DOHH2 (cell line): ENCODE measurements at regions not wholly inside any gene's neighbourhood (a gene's known extent, or its start where the extent isn't known, plus 50 kb on each side); places are given as distances from the start of the nearest gene placed in this dataset.

Experiments used
- H3F3A ChIP-seq: fragments of 200-600 bp; sonication (generic), shearing (Covaris generic); 2 replicates; pipeline ENCODE4 v1.6.0; 2016; ENCODE audit warnings: antibody characterized with exemption, mild to moderate bottlenecking; ENCODE audit not compliant: control insufficient read depth, insufficient read depth
- H3K27ac ChIP-seq: fragments of 200-600 bp; sonication (generic); 2 replicates; pipeline ENCODE4 v1.5.1; 2014; ENCODE audit warnings: low read depth, mild to moderate bottlenecking, low read length, moderate library complexity
- H3K27me3 ChIP-seq: fragments of 200-600 bp; sonication (generic); 2 replicates; pipeline ENCODE4 v1.6.1; 2014; ENCODE audit warnings: mild to moderate bottlenecking, low read length, mixed read lengths; ENCODE audit not compliant: control insufficient read depth
- H3K36me3 ChIP-seq: fragments of 200-600 bp; sonication (generic); 2 replicates; pipeline ENCODE4 v1.6.1; 2014; ENCODE audit warnings: mild to moderate bottlenecking, low read length, moderate library complexity, mixed read lengths; ENCODE audit not compliant: control insufficient read depth
- H3K4me1 ChIP-seq: fragments of 200-600 bp; sonication (generic); 2 replicates; pipeline ENCODE4 v1.6.1; 2014; ENCODE audit warnings: mild to moderate bottlenecking, low read length, mixed read lengths; ENCODE audit not compliant: control insufficient read depth
- H3K4me2 ChIP-seq: fragments of 200-600 bp; sonication (generic); 2 replicates; pipeline ENCODE4 v1.6.0; 2014; ENCODE audit warnings: mild to moderate bottlenecking, low read length, moderate library complexity
- H3K4me3 ChIP-seq: fragments of 200-600 bp; sonication (generic); 2 replicates; pipeline ENCODE4 v1.5.1; 2014; ENCODE audit warnings: mild to moderate bottlenecking, low read length, mixed read lengths
- H3K79me2 ChIP-seq: fragments of 200-600 bp; sonication (generic); 2 replicates; pipeline ENCODE4 v1.6.1; 2014; ENCODE audit warnings: mild to moderate bottlenecking, low read length, mixed read lengths; ENCODE audit not compliant: control insufficient read depth
- H3K9me2 ChIP-seq: fragments of 200-600 bp; sonication (generic); replicated peaks from 2 replicates; pipeline ENCODE4 v1.6.1; 2014; ENCODE audit warnings: mild to moderate bottlenecking, low read length, mixed read lengths; ENCODE audit not compliant: control insufficient read depth
- H3K9me3 ChIP-seq: fragments of 200-600 bp; sonication (generic); 2 replicates; pipeline ENCODE4 v1.6.1; 2014; ENCODE audit warnings: antibody characterized with exemption, low read length, mixed read lengths; ENCODE audit not compliant: control insufficient read depth, insufficient read depth
- H4K20me1 ChIP-seq: fragments of 200-600 bp; sonication (generic); 2 replicates; pipeline ENCODE4 v1.6.0; 2014; ENCODE audit warnings: low read depth, mild to moderate bottlenecking, antibody characterized with exemption, low read length, moderate library complexity; ENCODE audit not compliant: control insufficient read depth, insufficient read depth
- CTCF ChIP-seq: fragments of 200-600 bp; sonication (generic); IDR thresholded peaks from one replicate; pipeline ENCODE4 v1.5.1; 2014; ENCODE audit warnings: antibody characterized with exemption, mild to moderate bottlenecking, low read depth, low read length; ENCODE audit not compliant: poor library complexity, severe bottlenecking
- EZH2phosphoT487 ChIP-seq: fragments of 200-600 bp; sonication (generic); IDR thresholded peaks from 2 replicates; pipeline ENCODE4 v1.6.1; 2017; ENCODE audit warnings: borderline replicate concordance, mild to moderate bottlenecking, antibody characterized with exemption, low read length, moderate library complexity, mixed read lengths

- no peaks in the 10 kb centered on the region for H4K20me1 ChIP-seq
- no peak overlapping the region for H3K27ac ChIP-seq
- no peaks in the 10 kb centered on the region for H3K27me3 ChIP-seq
- no peaks in the 10 kb centered on the region for H3K4me1 ChIP-seq
- no peak overlapping the region for H3K4me3 ChIP-seq
- no peak overlapping the region for H3K4me2 ChIP-seq
- no peaks in the 10 kb centered on the region for H3K36me3 ChIP-seq
- H3K79me2 ChIP-seq: no peaks in the 10 kb centered on the region
- H3K9me2 ChIP-seq: no peaks in the 10 kb centered on the region
- TF ChIP-seq EZH2phosphoT487: no peak
- no peak for TF ChIP-seq CTCF
- no peaks in the 10 kb centered on the region for H3K9me3 ChIP-seq
- no peaks in the 10 kb centered on the region for H3F3A ChIP-seq
These were observed 157.5 kb downstream of the TMTC3 start for GRCh38 chr12:88299567-88300101.

- Histone ChIP-seq H3K4me2 (no peak overlapping the region), H3K27ac (no peak overlapping the region)
- TF ChIP-seq EZH2phosphoT487: no peak
- TF ChIP-seq CTCF: no peak
These were observed 158.8 kb downstream of the TMTC3 start for GRCh38 chr12:88300931-88301330.

GRCh38 chr12:88303335-88303734, 161.2 kb downstream of the TMTC3 start:
- Histone ChIP-seq H3K9me3 (no peaks in the 10 kb centered on the region), H3K9me2 (no peaks in the 10 kb centered on the region), H3K36me3 (no peaks in the 10 kb centered on the region), H3K4me3 (no peak overlapping the region), H3K27me3 (no peaks in the 10 kb centered on the region), H3K79me2 (no peaks in the 10 kb centered on the region), H3K27ac (no peak overlapping the region), H3K4me1 (no peaks in the 10 kb centered on the region), H4K20me1 (no peaks in the 10 kb centered on the region), H3F3A (no peaks in the 10 kb centered on the region), H3K4me2 (no peak overlapping the region)
- TF ChIP-seq CTCF: no peak
- TF ChIP-seq EZH2phosphoT487: no peak

More at GRCh38 chr12:88300931-88301330, 158.8 kb downstream of the TMTC3 start:
- Histone ChIP-seq H3K4me1 (no peaks in the 10 kb centered on the region), H3K9me3 (no peaks in the 10 kb centered on the region), H3F3A (no peaks in the 10 kb centered on the region), H4K20me1 (no peaks in the 10 kb centered on the region), H3K9me2 (no peaks in the 10 kb centered on the region), H3K79me2 (no peaks in the 10 kb centered on the region), H3K27me3 (no peaks in the 10 kb centered on the region), H3K36me3 (no peaks in the 10 kb centered on the region), H3K4me3 (no peak overlapping the region)
